ENCODE measurements at regions not wholly inside any gene's neighbourhood (a gene's known extent, or its start where the extent isn't known, plus 50 kb on each side); places are given as distances from the start of the nearest gene placed in this dataset.

GRCh38 chr6:138577151-138577915, 78.0 kb upstream of the NHSL1 start:
- DNase-seq (ENCODE audit: low read depth in 2 of 2): no peak

- DNase-seq (ENCODE audit: low read depth in 2 of 2): no peak
These were observed 80.7 kb upstream of the NHSL1 start for GRCh38 chr6:138580040-138580439.

GRCh38 chr6:138580801-138581200, 81.5 kb upstream of the NHSL1 start:
- DNase-seq (ENCODE audit: low read depth in 2 of 2): no peak

GRCh38 chr6:138582573-138582972, 83.3 kb upstream of the NHSL1 start:
- DNase-seq (ENCODE audit: low read depth in 2 of 2): no peak

DNA sequence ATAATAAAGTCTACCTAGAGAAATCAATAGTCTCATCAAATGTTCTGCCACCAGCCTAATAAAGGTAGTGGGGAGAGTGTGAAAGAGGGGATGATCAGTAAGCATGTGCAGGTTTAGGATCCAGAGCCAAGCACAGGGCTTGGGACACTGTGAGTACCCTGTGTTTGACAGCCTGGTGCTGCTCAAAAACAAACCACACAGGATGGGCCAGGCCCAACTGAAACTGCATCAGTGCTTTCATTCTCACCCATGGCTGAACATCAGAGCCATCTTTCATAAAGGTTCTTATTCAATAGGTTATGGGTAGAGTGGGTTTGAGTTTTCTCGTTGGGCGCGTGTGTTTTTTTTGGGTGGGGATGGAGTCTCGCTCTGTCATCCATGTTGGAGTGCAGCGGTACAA, 87.3 kb upstream of the NHSL1 start:
- DNase-seq (ENCODE audit: low read depth in 2 of 2): no peak

DNA sequence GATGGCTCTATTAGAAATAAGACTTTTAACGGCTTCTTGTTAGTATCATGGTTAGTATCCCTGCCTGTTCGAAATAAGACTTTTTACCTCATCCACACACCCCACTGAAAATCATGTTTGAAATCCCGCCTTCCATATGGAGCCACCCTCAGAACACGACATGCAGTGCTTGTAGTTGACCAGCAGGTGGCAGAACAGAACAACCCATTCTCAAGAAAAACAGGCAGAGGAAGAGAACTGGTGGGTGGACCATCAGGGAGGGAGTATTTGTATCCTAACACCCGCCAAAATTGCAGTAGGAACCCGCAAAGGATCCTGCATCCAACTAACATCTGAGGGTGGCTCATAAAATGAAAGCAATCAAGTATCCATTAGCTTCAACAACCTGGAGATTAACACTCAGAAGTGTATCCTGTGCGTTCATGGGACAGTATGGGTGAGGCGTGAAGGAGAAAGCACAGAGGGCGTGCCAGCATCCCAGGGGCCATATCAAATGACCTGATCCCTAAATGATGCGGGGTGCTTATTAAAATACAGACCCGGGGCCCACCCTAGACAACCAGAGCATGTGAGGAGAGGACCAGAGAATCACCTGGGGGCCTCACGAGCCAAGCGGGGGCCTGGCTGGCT, 89.6 kb upstream of the NHSL1 start:
- DNase-seq (ENCODE audit: low read depth in 2 of 2): peak in 1 of 2 donors; percentile 13

DNA sequence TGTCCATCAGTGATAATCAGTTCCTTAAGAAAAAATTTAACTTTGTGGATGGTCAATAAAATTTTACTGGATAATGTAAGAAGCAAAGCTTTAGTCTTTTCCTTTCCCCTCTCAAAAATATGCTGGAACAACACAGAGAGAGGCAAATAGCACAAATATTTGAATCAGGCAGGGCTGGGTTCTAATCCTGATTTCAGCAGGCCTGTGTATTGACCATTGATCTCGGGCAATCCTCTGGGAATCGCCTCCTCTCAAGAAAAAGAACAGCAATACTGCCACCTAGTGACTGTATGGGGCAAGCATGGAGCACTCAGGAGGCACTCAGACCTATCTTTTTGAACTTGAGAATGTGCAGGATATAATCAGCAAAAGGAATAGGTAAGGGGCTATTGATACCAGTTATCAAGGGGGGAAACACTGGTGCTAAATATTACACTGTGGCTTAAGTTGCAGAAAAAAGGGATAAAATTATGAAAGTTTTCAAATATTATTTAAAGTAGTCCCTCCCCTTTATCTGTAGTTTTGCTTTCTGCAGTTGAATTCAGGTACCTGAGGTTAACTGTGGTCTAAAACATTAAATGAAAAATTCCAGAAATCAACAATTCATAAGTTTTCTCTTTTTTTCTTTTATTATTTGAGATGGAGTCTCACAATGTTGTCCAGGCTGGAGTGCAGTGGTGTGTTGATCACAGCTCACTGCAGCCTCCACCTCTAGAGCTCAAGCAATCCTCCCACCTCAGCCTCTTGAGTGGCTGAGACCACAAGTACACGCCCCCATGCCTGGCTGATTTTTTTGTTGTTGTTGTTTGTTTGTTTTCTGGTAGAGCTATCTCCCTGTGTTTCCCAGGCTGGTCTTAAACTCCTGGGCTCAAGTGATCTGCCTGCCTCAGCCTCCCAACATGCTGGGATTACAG, 91.8 kb upstream of the NHSL1 start:
- no peak for DNase-seq (ENCODE audit: low read depth in 2 of 2)

DNA sequence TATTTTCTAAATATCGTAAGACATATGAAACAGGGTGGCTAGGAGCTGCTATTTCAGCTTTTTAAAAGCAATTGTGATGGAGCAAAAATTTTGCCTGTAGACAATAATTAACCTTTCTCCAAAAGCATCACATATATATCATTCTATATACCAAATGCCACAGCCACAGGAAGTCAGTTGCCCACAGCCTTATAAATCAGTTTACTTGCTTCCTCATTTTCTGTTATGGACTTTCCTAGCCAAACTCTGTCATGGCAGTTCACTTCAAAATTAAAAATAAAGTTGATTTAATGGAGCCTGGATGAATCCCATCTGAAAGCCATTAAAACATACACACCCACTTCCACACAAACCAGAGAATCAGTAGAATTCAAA, 93.4 kb upstream of the NHSL1 start:
- no peak for DNase-seq (ENCODE audit: low read depth in 2 of 2)

- peak in 1 of 2 donors; percentile 11 for DNase-seq (ENCODE audit: low read depth in 2 of 2)
These were observed 94.0 kb upstream of the NHSL1 start for GRCh38 chr6:138593124-138593877.

DNA sequence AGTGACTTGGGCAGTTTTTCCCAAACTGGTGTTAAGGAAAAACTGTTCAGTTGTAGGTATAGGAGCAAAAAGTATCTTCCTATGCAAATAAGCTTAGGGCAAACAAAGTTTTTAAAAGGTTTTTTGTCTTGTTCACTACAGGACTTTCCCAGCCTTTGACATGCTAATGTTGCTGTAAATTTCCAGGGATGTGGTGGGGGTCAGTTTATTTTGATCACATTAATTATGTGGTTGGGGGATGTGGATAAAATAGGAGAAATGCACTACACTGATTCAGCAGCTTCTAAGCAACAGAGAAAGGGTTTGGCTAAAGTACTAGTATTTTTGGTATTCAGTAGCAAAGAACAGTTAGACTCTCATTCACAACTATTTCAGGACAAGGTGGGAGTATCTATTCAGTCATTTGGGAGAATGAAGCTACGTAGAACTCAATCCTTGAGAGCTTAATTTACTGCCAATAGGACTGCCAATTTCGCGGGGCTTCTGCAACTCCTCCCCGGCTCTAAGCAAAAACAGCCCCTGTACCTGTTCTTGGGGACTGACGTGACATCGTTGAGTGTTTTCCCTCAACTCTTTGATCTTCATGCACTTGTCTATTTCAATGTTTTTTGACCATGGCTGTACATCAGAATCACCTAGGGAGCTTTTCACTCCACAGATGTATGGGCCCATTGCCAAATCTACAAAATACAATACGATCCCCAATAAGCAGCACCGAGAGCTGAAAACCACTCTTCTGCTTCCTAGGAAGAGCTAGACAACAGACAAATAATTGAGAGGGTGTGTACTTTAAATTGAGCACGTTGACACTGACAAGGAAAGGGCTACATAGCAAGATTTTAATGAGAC, 94.8 kb upstream of the NHSL1 start:
- no peak for DNase-seq (ENCODE audit: low read depth in 2 of 2)

DNA sequence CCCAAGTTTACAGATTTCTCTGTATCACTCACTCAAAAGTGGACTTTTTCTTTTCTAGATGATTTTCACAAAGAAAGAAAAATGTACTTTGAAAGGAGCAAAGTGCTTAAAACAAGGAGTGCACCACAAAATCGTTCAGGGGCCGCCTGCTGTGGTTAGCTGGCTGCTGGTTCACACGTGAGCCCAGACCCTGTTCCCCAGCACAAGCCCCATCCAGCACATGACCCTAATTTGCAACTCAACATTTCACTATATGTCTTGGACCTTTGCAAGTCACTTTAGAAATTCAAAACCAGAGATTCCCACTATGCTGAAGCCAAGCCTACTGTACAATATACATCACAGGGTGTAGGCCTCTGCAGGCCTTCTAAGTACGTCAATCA, 95.5 kb upstream of the NHSL1 start:
- DNase-seq (ENCODE audit: low read depth in 2 of 2): no peak

DNA sequence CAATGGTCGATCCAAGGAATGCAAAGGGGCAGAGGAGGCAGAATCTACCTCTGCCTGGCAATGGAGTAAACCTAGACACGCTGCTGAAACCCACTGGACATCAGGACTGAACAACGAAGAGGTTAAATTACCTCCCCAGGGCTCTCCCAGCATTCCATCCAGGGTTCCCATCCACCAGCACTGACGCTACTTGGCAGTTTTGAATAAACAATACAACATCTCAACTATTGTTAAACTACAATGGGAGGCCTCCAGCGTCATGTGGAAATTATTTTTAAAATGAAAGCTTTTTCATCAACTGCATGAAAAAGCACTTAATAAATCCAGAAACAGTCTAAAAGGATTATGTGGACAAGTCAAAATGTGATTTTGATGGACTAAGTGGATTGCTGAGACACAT, 96.8 kb upstream of the NHSL1 start:
- no peak for DNase-seq (ENCODE audit: low read depth in 2 of 2)

GRCh38 chr6:138596591-138596990, 97.3 kb upstream of the NHSL1 start:
- no peak for DNase-seq (ENCODE audit: low read depth in 2 of 2)

- DNase-seq (ENCODE audit: low read depth in 2 of 2): no peak
These were observed 98.0 kb upstream of the NHSL1 start for GRCh38 chr6:138597336-138597735.

GRCh38 chr6:138598562-138599173, 99.4 kb upstream of the NHSL1 start:
- no peak for DNase-seq (ENCODE audit: low read depth in 2 of 2)

GRCh38 chr6:138600261-138600660, 101.0 kb upstream of the NHSL1 start:
- DNase-seq (ENCODE audit: low read depth in 2 of 2): no peak

GRCh38 chr6:138600726-138601125, 101.4 kb upstream of the NHSL1 start:
- DNase-seq (ENCODE audit: low read depth in 2 of 2): no peak

DNA sequence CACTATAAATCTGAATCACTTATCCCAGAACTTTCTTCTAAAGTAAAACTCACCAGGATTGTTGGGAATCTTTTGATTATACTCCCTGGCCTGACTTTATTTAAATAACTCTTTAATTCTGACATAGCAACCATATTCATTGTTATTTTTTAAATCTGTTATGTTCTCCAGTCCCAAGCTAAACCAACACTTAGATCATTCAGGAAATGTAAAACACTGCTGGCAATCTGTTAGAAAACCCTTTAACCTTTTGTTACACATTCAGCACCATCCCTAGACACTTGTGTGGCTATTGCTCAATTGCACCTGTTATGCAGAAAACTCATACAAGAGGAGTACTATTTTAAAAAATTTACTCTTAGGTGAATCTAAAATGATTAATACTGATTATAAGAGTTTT, 101.8 kb upstream of the NHSL1 start:
- no peak for DNase-seq (ENCODE audit: low read depth in 2 of 2)

- DNase-seq (ENCODE audit: low read depth in 2 of 2): no peak
These were observed 106.7 kb upstream of the NHSL1 start for GRCh38 chr6:138605958-138606357.
